Smooth muscle cell (in vitro differentiated cells): ENCODE measurements at regions not wholly inside any gene's neighbourhood (a gene's known extent, or its start where the extent isn't known, plus 50 kb on each side); places are given as distances from the start of the nearest gene placed in this dataset.

Experiments
- DNase-seq: peaks from one replicate; lab custom pipeline; 2025; ENCODE audit not compliant: unreplicated experiment; lab: John Stamatoyannopoulos, UW
- H2AFZ ChIP-seq: fragments of 200-600 bp; sonication (generic); 2 replicates; pipeline ENCODE4 v1.6.0; 2016; ENCODE audit warnings: antibody characterized with exemption, low read depth, mild to moderate bottlenecking
- H3F3A ChIP-seq: fragments of 200-600 bp; sonication (generic); 2 replicates; pipeline ENCODE4 v1.6.0; 2017; ENCODE audit warnings: antibody characterized with exemption, low read depth
- H3K27ac ChIP-seq: fragments of 200-600 bp; sonication (generic); 2 replicates; pipeline ENCODE4 v1.5.1; 2016; ENCODE audit warnings: low read depth, mild to moderate bottlenecking
- H3K27me3 ChIP-seq: fragments of 200-600 bp; sonication (generic); 2 replicates; pipeline ENCODE4 v1.6.1; 2016; ENCODE audit warnings: low read depth, mild to moderate bottlenecking
- H3K36me3 ChIP-seq: fragments of 200-600 bp; sonication (generic); 2 replicates; pipeline ENCODE4 v1.5.1; 2016; ENCODE audit warnings: low read depth
- H3K4me1 ChIP-seq: fragments of 200-600 bp; sonication (generic); 2 replicates; pipeline ENCODE4 v1.5.1; 2016; ENCODE audit warnings: low read depth
- H3K4me2 ChIP-seq: fragments of 200-600 bp; sonication (generic); 2 replicates; pipeline ENCODE4 v1.6.0; 2016; ENCODE audit warnings: mild to moderate bottlenecking
- H3K4me3 ChIP-seq: fragments of 200-600 bp; sonication (generic); 2 replicates; pipeline ENCODE4 v1.5.1; 2016; ENCODE audit warnings: mild to moderate bottlenecking
- H3K79me2 ChIP-seq: fragments of 200-600 bp; sonication (generic); 2 replicates; pipeline ENCODE4 v1.6.0; 2016; ENCODE audit warnings: low read depth, mild to moderate bottlenecking
- H3K9ac ChIP-seq: fragments of 200-600 bp; sonication (generic); 2 replicates; pipeline ENCODE4 v1.6.0; 2016; ENCODE audit warnings: low read depth
- H3K9me3 ChIP-seq: fragments of 200-600 bp; sonication (generic); replicated peaks from 2 replicates; pipeline ENCODE4 v1.5.1; 2016; ENCODE audit warnings: low read depth
- H4K20me1 ChIP-seq: fragments of 200-600 bp; sonication (generic); 2 replicates; pipeline ENCODE4 v1.6.0; 2016; ENCODE audit warnings: low read depth
- WGBS: methylation state at CpG from one replicate; pipeline ENCODE4 v1.1.7; 2016; ENCODE audit warnings: low lambda C conversion rate; 5-methylcytosine and 5-hydroxymethylcytosine counted together
- TF ChIP-seq, protein P1 (sequence below): fragments of 200-600 bp; sonication (generic); IDR thresholded peaks from 2 replicates; pipeline ENCODE4 v1.5.1; 2017; ENCODE audit warnings: borderline replicate concordance, mild to moderate bottlenecking, antibody characterized with exemption; ENCODE audit not compliant: insufficient read depth, poor library complexity, severe bottlenecking

DNA sequence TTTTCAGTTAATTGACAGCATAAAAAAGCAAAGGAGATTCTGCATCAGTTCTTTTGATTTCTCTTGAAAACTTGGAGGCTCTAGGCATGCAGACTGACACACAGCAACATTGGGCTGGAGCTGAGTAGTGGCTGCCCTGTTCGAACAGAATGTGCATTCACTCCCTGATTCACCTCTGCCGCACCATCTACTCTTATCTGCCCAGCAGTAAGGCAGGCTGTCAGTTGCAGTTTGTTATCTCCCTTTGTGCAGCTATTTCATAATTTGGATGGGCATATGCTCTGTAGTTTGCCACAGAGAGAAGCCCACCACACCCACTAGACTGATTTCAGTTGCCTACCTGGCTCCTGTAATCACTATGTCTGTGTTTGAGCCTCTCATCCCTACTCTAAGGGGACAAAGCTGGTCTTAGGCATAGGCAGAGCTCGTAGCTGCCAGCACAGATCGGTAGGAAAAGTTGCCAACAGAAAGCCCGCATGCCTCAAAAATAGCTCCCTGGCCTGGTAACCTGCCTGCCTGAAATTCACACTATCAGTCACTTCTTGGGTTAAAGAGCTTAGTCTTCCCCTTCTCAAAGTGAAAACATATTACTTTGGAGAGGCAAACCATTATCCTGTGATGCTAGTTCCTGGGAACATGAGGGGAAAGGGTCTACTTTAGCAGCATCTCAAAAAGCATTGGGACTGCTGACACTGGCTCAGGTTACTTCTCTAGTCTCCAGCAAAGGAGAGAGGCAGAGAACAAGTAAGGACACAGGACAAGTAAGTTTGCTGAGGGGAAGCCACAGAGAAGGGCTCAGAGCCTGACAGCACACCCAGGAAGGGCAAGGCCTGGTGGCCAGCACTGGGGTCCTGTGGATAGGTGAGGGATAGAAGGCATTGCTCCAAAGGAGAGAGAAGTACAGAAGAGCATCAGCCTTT is 75.9 kb upstream of the TMEM164 start:
- H3K36me3 ChIP-seq: no peaks in the 10 kb centered on the region
- H3K4me1 ChIP-seq: no peaks in the 10 kb centered on the region
- no peaks in the 10 kb centered on the region for H3K79me2 ChIP-seq
- H3K9ac ChIP-seq: no peak overlapping the region
- H3F3A ChIP-seq: no peaks in the 10 kb centered on the region
- 78% methylated on average over 5 of the region's 5 CpGs for WGBS
- no peak for DNase-seq
- H3K4me3 ChIP-seq: no peak overlapping the region
- H4K20me1 ChIP-seq: no peaks in the 10 kb centered on the region
- H3K27ac ChIP-seq: no peak overlapping the region
- H2AFZ ChIP-seq: no peak overlapping the region
- no peaks in the 10 kb centered on the region for H3K9me3 ChIP-seq
- H3K4me2 ChIP-seq: no peak overlapping the region
- H3K27me3 ChIP-seq: no peaks in the 10 kb centered on the region
- TF ChIP-seq, protein P1, sequence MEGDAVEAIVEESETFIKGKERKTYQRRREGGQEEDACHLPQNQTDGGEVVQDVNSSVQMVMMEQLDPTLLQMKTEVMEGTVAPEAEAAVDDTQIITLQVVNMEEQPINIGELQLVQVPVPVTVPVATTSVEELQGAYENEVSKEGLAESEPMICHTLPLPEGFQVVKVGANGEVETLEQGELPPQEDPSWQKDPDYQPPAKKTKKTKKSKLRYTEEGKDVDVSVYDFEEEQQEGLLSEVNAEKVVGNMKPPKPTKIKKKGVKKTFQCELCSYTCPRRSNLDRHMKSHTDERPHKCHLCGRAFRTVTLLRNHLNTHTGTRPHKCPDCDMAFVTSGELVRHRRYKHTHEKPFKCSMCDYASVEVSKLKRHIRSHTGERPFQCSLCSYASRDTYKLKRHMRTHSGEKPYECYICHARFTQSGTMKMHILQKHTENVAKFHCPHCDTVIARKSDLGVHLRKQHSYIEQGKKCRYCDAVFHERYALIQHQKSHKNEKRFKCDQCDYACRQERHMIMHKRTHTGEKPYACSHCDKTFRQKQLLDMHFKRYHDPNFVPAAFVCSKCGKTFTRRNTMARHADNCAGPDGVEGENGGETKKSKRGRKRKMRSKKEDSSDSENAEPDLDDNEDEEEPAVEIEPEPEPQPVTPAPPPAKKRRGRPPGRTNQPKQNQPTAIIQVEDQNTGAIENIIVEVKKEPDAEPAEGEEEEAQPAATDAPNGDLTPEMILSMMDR: no peak

DNA sequence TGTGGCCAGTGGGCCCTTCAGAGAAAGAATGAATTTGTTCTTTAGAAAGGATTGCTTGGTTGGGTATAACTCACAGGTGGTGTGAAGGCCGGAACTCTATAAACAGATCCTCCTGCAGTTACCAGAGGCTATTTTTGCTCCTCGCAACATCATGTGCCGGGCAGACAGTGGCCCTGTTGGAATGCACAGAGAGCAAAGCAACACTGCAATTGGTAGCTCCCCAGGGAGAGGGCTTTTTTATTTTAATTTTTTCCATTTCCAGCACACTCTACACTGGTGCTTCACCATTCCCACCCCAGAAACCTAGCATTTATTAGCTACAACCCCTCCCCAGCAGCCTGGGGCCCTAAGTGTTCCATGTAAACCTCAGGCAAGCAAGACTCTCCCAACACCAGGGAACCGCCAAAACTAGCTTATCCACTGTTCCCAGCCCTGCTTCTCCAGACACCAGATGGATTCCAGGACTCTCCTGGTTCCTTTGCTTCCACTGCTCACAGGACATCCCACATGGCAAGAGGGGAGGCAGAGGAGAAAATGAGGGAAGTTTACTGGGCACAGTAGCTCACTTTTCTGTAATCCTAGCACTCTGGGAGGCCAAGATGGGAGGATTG is 75.1 kb upstream of the TMEM164 start:
- Histone ChIP-seq H3K9ac (no peak overlapping the region), H3F3A (no peaks in the 10 kb centered on the region), H3K4me3 (no peak overlapping the region), H3K4me2 (no peak overlapping the region), H3K9me3 (no peaks in the 10 kb centered on the region), H3K27me3 (no peaks in the 10 kb centered on the region), H3K27ac (no peak overlapping the region), H4K20me1 (no peaks in the 10 kb centered on the region), H3K4me1 (no peaks in the 10 kb centered on the region), H2AFZ (no peak overlapping the region), H3K79me2 (no peaks in the 10 kb centered on the region), H3K36me3 (no peaks in the 10 kb centered on the region)
- WGBS: 71% methylated on average over 4 of the region's 4 CpGs
- DNase-seq: no peak
- TF ChIP-seq, protein P1: no peak

DNA sequence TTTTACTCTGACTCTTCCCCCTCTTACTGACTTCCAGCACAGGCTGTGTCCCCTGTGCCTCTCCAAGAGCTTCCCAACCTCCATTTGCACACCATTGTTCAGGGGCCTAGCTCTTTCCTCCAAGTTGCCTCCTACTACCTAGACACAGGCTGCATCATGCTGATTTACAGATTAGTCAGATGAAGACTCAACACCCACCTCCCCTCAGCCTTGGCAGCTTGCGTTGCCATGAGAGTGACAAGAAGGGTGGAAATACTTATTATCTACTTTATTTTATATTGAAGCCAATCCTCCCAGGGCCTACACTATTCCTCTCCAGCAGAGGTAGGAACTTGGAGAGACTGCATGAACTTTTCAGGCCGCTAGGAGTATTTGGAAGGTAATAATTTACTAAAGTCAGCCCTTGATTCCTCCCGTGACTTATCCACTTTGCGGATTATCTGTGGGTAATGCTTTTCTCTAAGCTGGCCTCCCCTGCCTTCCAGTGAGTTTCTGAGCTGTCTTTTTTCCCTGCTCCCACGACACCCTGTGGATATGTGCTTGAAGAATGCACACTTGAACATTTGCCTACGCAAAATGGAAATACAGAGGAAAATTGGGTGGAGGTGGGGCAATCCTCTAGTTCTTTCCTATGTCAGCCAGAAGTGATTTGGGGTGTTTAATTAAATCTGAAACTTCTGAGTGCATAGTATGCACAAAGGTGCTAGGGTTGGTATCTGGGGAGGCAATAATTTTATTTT is 74.1 kb upstream of the TMEM164 start:
- Histone ChIP-seq H3K4me3 (no peak overlapping the region), H3K4me2 (no peak overlapping the region), H3K9me3 (no peaks in the 10 kb centered on the region), H3K79me2 (no peaks in the 10 kb centered on the region), H2AFZ (no peak overlapping the region), H3K4me1 (no peaks in the 10 kb centered on the region), H3K27me3 (no peaks in the 10 kb centered on the region), H3K9ac (no peak overlapping the region), H4K20me1 (no peaks in the 10 kb centered on the region), H3K27ac (no peak overlapping the region), H3F3A (no peaks in the 10 kb centered on the region), H3K36me3 (no peaks in the 10 kb centered on the region)
- TF ChIP-seq, protein P1: no peak
- 74% methylated on average over 6 of the region's 6 CpGs for WGBS
- no peak for DNase-seq
